GM18499 (cell line): ENCODE measurements at regions not wholly inside any gene's neighbourhood (a gene's known extent, or its start where the extent isn't known, plus 50 kb on each side); places are given as distances from the start of the nearest gene placed in this dataset.
"Not testable (repeated sequence)": the region's sequence is repeated elsewhere in the genome, so short reads cannot be mapped to it uniquely, and the experiment has no call there.

ENCODE experiments used
- ATAC-seq: cut with Tn5 transposase; IDR thresholded peaks from one replicate; pipeline ENCODE4 v1.9.1; 2021; ENCODE audit warnings: moderate number of reproducible peaks; ENCODE audit not compliant: insufficient read depth, unreplicated experiment

- ATAC-seq, result not testable (repeated sequence)
Measured at GRCh38 chr11:26882363-26882880, 111.5 kb upstream of the FIBIN start.

GRCh38 chr11:26891501-26891900 is 102.4 kb upstream of the FIBIN start:
- ATAC-seq, result no peak

- ATAC-seq, result no peak
Measured at GRCh38 chr11:26896719-26897118, 97.2 kb upstream of the FIBIN start.

- no peak for ATAC-seq
Measured at GRCh38 chr11:26898799-26899198, 95.1 kb upstream of the FIBIN start.

- no peak for ATAC-seq
Measured at GRCh38 chr11:26901162-26901561, 92.8 kb upstream of the FIBIN start.

GRCh38 chr11:26904132-26904531 is 89.8 kb upstream of the FIBIN start:
- ATAC-seq, result no peak

- no peak for ATAC-seq
Measured at GRCh38 chr11:26904801-26905200, 89.1 kb upstream of the FIBIN start.

- no peak for ATAC-seq
Measured at GRCh38 chr11:26905368-26905767, 88.5 kb upstream of the FIBIN start.

GRCh38 chr11:26909515-26909914 is 84.4 kb upstream of the FIBIN start:
- no peak for ATAC-seq

- ATAC-seq, result no peak
Measured at GRCh38 chr11:26909991-26910591, 83.8 kb upstream of the FIBIN start.

GRCh38 chr11:26914968-26915367 is 78.9 kb upstream of the FIBIN start:
- ATAC-seq, result peak; percentile 63

- ATAC-seq, result no peak
Measured at GRCh38 chr11:26916805-26917204, 77.1 kb upstream of the FIBIN start.

- no peak for ATAC-seq
Measured at GRCh38 chr11:26928582-26928981, 65.3 kb upstream of the FIBIN start.

GRCh38 chr11:26929806-26930517 is 64.0 kb upstream of the FIBIN start:
- no peak for ATAC-seq

GRCh38 chr11:26930518-26931247 is 63.2 kb upstream of the FIBIN start:
- ATAC-seq, result no peak

- ATAC-seq, result no peak
Measured at GRCh38 chr11:26931248-26931631, 62.7 kb upstream of the FIBIN start.

- no peak for ATAC-seq
Measured at GRCh38 chr11:26931881-26932280, 62.0 kb upstream of the FIBIN start.

GRCh38 chr11:26936109-26936508 is 57.8 kb upstream of the FIBIN start:
- no peak for ATAC-seq

GRCh38 chr11:26937386-26937785 is 56.5 kb upstream of the FIBIN start:
- no peak for ATAC-seq

- not testable (repeated sequence) for ATAC-seq
Measured at GRCh38 chr11:26940501-26940900, 53.4 kb upstream of the FIBIN start.

- no peak for ATAC-seq
Measured at GRCh38 chr11:26942356-26942755, 51.6 kb upstream of the FIBIN start.
